Astrocyte (in vitro differentiated cells and primary cell): ENCODE measurements at regions not wholly inside any gene's neighbourhood (a gene's known extent, or its start where the extent isn't known, plus 50 kb on each side); places are given as distances from the start of the nearest gene placed in this dataset.

Experiments
- DNase-seq: peaks from one replicate; pipeline ENCODE4 v3.0.0-alpha.2; 2010; ENCODE audit warnings: low read depth
- FAIRE-seq: peaks from 2 replicates; lab custom pipeline; 2011; peaks lifted over from hg19 to GRCh38; lab: Jason Lieb, UNC
- H2AFZ ChIP-seq: 2 replicates; pipeline ENCODE4 v1.6.0; 2012; ENCODE audit warnings: low read depth, low read length, inconsistent platforms
- H3K27ac ChIP-seq: 2 replicates; pipeline ENCODE4 v1.5.1; 2011; ENCODE audit warnings: low read depth, low read length, inconsistent platforms
- H3K27me3 ChIP-seq: 2 replicates; pipeline ENCODE4 v1.6.0; 2011; ENCODE audit warnings: low read length, inconsistent platforms; ENCODE audit not compliant: insufficient read depth
- H3K36me3 ChIP-seq: 2 replicates; pipeline ENCODE4 v1.5.1; 2011; ENCODE audit warnings: low read length, inconsistent platforms; ENCODE audit not compliant: insufficient read depth
- H3K4me1 ChIP-seq: 2 replicates; pipeline ENCODE4 v1.5.1; 2011; ENCODE audit warnings: low read length, inconsistent platforms; ENCODE audit not compliant: insufficient read depth
- H3K4me2 ChIP-seq: 2 replicates; pipeline ENCODE4 v1.6.0; 2012; ENCODE audit warnings: low read length, inconsistent platforms
- H3K4me3 ChIP-seq: 2 replicates; pipeline ENCODE4 v1.5.1; 2011; ENCODE audit warnings: low read depth, mild to moderate bottlenecking, low read length, inconsistent platforms; ENCODE audit not compliant: insufficient read depth
- H3K79me2 ChIP-seq: 2 replicates; pipeline ENCODE4 v1.6.0; 2012; ENCODE audit warnings: mild to moderate bottlenecking, low read length, inconsistent platforms; ENCODE audit not compliant: insufficient read depth
- H3K9ac ChIP-seq: 2 replicates; pipeline ENCODE4 v1.6.0; 2012; ENCODE audit warnings: mild to moderate bottlenecking, low read length, inconsistent platforms
- H3K9me3 ChIP-seq: 2 replicates; pipeline ENCODE4 v1.5.1; 2012; ENCODE audit warnings: low read depth, mild to moderate bottlenecking, low read length, inconsistent platforms; ENCODE audit not compliant: insufficient read depth
- H4K20me1 ChIP-seq: 2 replicates; pipeline ENCODE4 v1.6.0; 2012; ENCODE audit warnings: low read length, inconsistent platforms; ENCODE audit not compliant: insufficient read depth
- H3K27ac Mint-ChIP-seq: one replicate; pipeline ENCODE4 v1.8.0; 2021; ENCODE audit warnings: mild to moderate bottlenecking, mixed read lengths; ENCODE audit not compliant: unreplicated experiment
- H3K27me3 Mint-ChIP-seq: one replicate; pipeline ENCODE4 v1.8.0; 2021; ENCODE audit warnings: low read depth, mixed read lengths; ENCODE audit not compliant: unreplicated experiment
- H3K36me3 Mint-ChIP-seq: one replicate; pipeline ENCODE4 v1.8.0; 2021; ENCODE audit warnings: low read depth, mixed read lengths; ENCODE audit not compliant: unreplicated experiment
- H3K4me1 Mint-ChIP-seq: one replicate; pipeline ENCODE4 v1.8.0; 2021; ENCODE audit warnings: low read depth, mixed read lengths; ENCODE audit not compliant: unreplicated experiment
- H3K4me3 Mint-ChIP-seq: one replicate; pipeline ENCODE4 v1.8.0; 2021; ENCODE audit warnings: mild to moderate bottlenecking, moderate library complexity, mixed read lengths; ENCODE audit not compliant: unreplicated experiment
- H3K9me3 Mint-ChIP-seq: one replicate; pipeline ENCODE4 v1.8.0; 2021; ENCODE audit warnings: mild to moderate bottlenecking, mixed read lengths; ENCODE audit not compliant: unreplicated experiment
- CTCF ChIP-seq: IDR thresholded peaks from 2 replicates; pipeline ENCODE4 v1.5.1; 2011; ENCODE audit warnings: low read depth, mild to moderate bottlenecking, inconsistent platforms, low read length, moderate library complexity; ENCODE audit not compliant: insufficient read depth
- EZH2 ChIP-seq: IDR thresholded peaks from 2 replicates; pipeline ENCODE4 v1.6.1; 2012; ENCODE audit warnings: mild to moderate bottlenecking, low read length, inconsistent platforms; ENCODE audit not compliant: insufficient read depth

GRCh38 chrX:36583674-36584073 is 424.5 kb upstream of the FAM47C start:
- no peak overlapping the region for H2AFZ ChIP-seq
- Mint-ChIP-seq H3K9me3 (no peaks in the 10 kb centered on the region), H3K4me1 (no peaks in the 10 kb centered on the region), H3K27ac (no peak overlapping the region), H3K27me3 (no peaks in the 10 kb centered on the region), H3K36me3 (no peaks in the 10 kb centered on the region), H3K4me3 (no peak overlapping the region)
- FAIRE-seq (peak; percentile 71), DNase-seq (no peak)
- H3K4me3 ChIP-seq = no peak overlapping the region
- no peak overlapping the region for H3K9ac ChIP-seq
- no peaks in the 10 kb centered on the region for H3K79me2 ChIP-seq
- H3K4me1 ChIP-seq = no peaks in the 10 kb centered on the region
- H3K4me2 ChIP-seq = no peak overlapping the region
- H3K27me3 ChIP-seq = no peaks in the 10 kb centered on the region
- no peak overlapping the region for H3K27ac ChIP-seq
- H3K36me3 ChIP-seq = no peaks in the 10 kb centered on the region
- no peaks in the 10 kb centered on the region for H3K9me3 ChIP-seq
- TF ChIP-seq EZH2 = no peak
- TF ChIP-seq CTCF = no peak
- H4K20me1 ChIP-seq = no peaks in the 10 kb centered on the region

GRCh38 chrX:36609616-36610585 is 398.3 kb upstream of the FAM47C start:
- H3K27ac Mint-ChIP-seq = no peak overlapping the region
- FAIRE-seq = peak; percentile 96
- TF ChIP-seq EZH2 = no peak

GRCh38 chrX:36626898-36627297 is 381.3 kb upstream of the FAM47C start:
- no peaks in the 10 kb centered on the region for H3K9me3 ChIP-seq
- H3K9me3 Mint-ChIP-seq = no peaks in the 10 kb centered on the region
- FAIRE-seq (peak; percentile 43), DNase-seq (no peak)
- H3K4me2 ChIP-seq = no peak overlapping the region
- no peak overlapping the region for H3K9ac ChIP-seq
- no peak overlapping the region for H3K4me3 Mint-ChIP-seq
- H3K4me1 ChIP-seq = no peaks in the 10 kb centered on the region
- no peak overlapping the region for H2AFZ ChIP-seq
- H3K36me3 ChIP-seq = no peaks in the 10 kb centered on the region
- H3K27me3 Mint-ChIP-seq = no peaks in the 10 kb centered on the region
- no peaks in the 10 kb centered on the region for H3K79me2 ChIP-seq
- H3K4me1 Mint-ChIP-seq = no peaks in the 10 kb centered on the region
- no peak overlapping the region for H3K27ac ChIP-seq
- H4K20me1 ChIP-seq = no peaks in the 10 kb centered on the region
- H3K27ac Mint-ChIP-seq = no peak overlapping the region
- no peak for TF ChIP-seq CTCF
- no peak overlapping the region for H3K4me3 ChIP-seq
- no peaks in the 10 kb centered on the region for H3K36me3 Mint-ChIP-seq
- H3K27me3 ChIP-seq = no peaks in the 10 kb centered on the region

More at GRCh38 chrX:36609616-36610585, 398.3 kb upstream of the FAM47C start:
- no peaks in the 10 kb centered on the region for H3K79me2 ChIP-seq
- H3K27me3 Mint-ChIP-seq = no peaks in the 10 kb centered on the region
- no peak overlapping the region for H3K4me3 Mint-ChIP-seq
- no peaks in the 10 kb centered on the region for H3K9me3 Mint-ChIP-seq
- no peaks in the 10 kb centered on the region for H3K36me3 ChIP-seq
- H3K27ac ChIP-seq = no peak overlapping the region
- H2AFZ ChIP-seq = no peak overlapping the region
- H3K9me3 ChIP-seq = no peaks in the 10 kb centered on the region
- no peak overlapping the region for H3K4me2 ChIP-seq
- no peak overlapping the region for H3K9ac ChIP-seq
- no peaks in the 10 kb centered on the region for H3K4me1 ChIP-seq
- no peaks in the 10 kb centered on the region for H4K20me1 ChIP-seq
- no peaks in the 10 kb centered on the region for H3K36me3 Mint-ChIP-seq
- no peaks in the 10 kb centered on the region for H3K27me3 ChIP-seq
- H3K4me1 Mint-ChIP-seq = peaks cover 3% of the 10 kb centered on the region
- no peak for DNase-seq
- H3K4me3 ChIP-seq = no peak overlapping the region
